Muscle of leg (tissue), 3 donors: ENCODE measurements at regions not wholly inside any gene's neighbourhood (a gene's known extent, or its start where the extent isn't known, plus 50 kb on each side); places are given as distances from the start of the nearest gene placed in this dataset.

Experiments
- DNase-seq: peaks from one replicate; pipeline ENCODE4 v3.0.0; 2013
- H3K27ac ChIP-seq: one replicate; pipeline ENCODE4 v1.5.1; 2013; ENCODE audit warnings: mild to moderate bottlenecking, low read length, control low read depth
- H3K27me3 ChIP-seq: one replicate; pipeline ENCODE4 v1.6.1; 2013; ENCODE audit warnings: low read length; ENCODE audit not compliant: control insufficient read depth, insufficient read depth
- H3K36me3 ChIP-seq: one replicate; pipeline ENCODE4 v1.6.1; 2013; ENCODE audit warnings: low read length; ENCODE audit not compliant: control insufficient read depth, insufficient read depth
- H3K4me1 ChIP-seq: one replicate; pipeline ENCODE4 v1.6.1; 2013; ENCODE audit warnings: low read length; ENCODE audit not compliant: control insufficient read depth, insufficient read depth
- H3K4me3 ChIP-seq: one replicate; pipeline ENCODE4 v1.5.1; 2013; ENCODE audit warnings: low read length, control low read depth
- H3K9me3 ChIP-seq: replicated peaks from 2 replicates; pipeline ENCODE4 v1.6.1; 2013; ENCODE audit warnings: low read depth, low read length; ENCODE audit not compliant: control insufficient read depth
- WGBS: methylation state at CpG from one replicate; pipeline ENCODE4 v1.1.5; 2013; ENCODE audit warnings: missing lambda C conversion rate; ENCODE audit not compliant: insufficient coverage; 5-methylcytosine and 5-hydroxymethylcytosine counted together

GRCh38 chr16:64627288-64627687 lies 494.6 kb downstream of the CDH11 start:
- Histone ChIP-seq H3K4me1 (peaks cover 2% of the 10 kb centered on the region), H3K9me3 (no peaks in the 10 kb centered on the region), H3K4me3 (no peak overlapping the region), H3K27ac (no peak overlapping the region), H3K27me3 (no peaks in the 10 kb centered on the region), H3K36me3 (no peaks in the 10 kb centered on the region)
- 87% methylated on average over 4 of the region's 4 CpGs for WGBS
- DNase-seq, result no peak

- Histone ChIP-seq H3K9me3 (no peaks in the 10 kb centered on the region), H3K4me1 (peaks cover 2% of the 10 kb centered on the region), H3K27ac (no peak overlapping the region), H3K4me3 (no peak overlapping the region), H3K36me3 (no peaks in the 10 kb centered on the region), H3K27me3 (no peaks in the 10 kb centered on the region)
- no peak for DNase-seq
- WGBS, result 90% methylated on average over 2 of the region's 2 CpGs
These were observed 495.1 kb downstream of the CDH11 start for GRCh38 chr16:64626776-64627175.

- Histone ChIP-seq H3K27ac (no peak overlapping the region), H3K4me1 (no peaks in the 10 kb centered on the region), H3K36me3 (no peaks in the 10 kb centered on the region), H3K9me3 (no peaks in the 10 kb centered on the region), H3K27me3 (no peaks in the 10 kb centered on the region), H3K4me3 (no peak overlapping the region)
- peak; percentile 5 for DNase-seq
- WGBS, result 60% methylated on average over 1 of the region's 1 CpG
These were observed 500.2 kb downstream of the CDH11 start for GRCh38 chr16:64621616-64622015.

DNA sequence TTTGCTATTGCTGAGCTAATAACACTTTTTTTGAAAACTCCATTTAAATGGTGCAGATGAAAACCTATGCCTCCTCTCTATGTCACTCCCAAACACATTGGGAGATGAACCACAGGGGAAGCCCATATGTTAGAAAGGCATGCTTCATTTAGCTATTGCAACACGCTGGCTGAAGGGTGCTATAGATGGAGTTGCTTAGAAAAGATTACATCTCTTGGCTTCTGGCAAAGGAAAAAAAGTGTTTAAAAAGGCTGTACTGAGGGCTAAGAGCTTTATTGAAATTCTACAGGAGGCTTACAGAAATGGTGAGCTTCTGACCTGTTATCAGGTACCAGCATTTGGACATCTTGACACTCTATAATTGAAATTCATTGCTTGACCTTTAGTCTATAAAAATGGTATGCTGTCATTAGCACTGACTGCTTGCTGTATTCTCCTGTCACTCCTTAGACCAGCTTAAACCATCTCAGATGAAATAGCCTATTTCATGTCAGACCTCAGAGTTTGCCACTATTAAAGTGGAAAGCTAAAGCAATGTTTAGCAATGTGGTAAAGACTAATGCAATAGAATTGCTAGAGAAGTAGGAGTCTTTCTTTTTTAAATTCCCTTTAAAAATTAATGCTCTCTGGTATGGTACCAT lies 503.9 kb downstream of the CDH11 start:
- DNase-seq, result no peak
- peaks cover 10% of the 10 kb centered on the region for H3K4me1 ChIP-seq
- no peaks in the 10 kb centered on the region for H3K9me3 ChIP-seq
- 57% methylated on average over 1 of the region's 1 CpG for WGBS
- no peak overlapping the region for H3K27ac ChIP-seq
- no peak overlapping the region for H3K4me3 ChIP-seq
- no peaks in the 10 kb centered on the region for H3K36me3 ChIP-seq
- no peaks in the 10 kb centered on the region for H3K27me3 ChIP-seq

GRCh38 chr16:64615630-64616280 lies 506.1 kb downstream of the CDH11 start:
- H3K9me3 ChIP-seq, result no peaks in the 10 kb centered on the region
- H3K36me3 ChIP-seq, result no peaks in the 10 kb centered on the region
- peak; percentile 80 for DNase-seq
- WGBS, result 17% methylated on average over 1 of the region's 6 CpGs
- H3K4me1 ChIP-seq, result peaks cover 10% of the 10 kb centered on the region
- no peaks in the 10 kb centered on the region for H3K27me3 ChIP-seq
- no peak overlapping the region for H3K4me3 ChIP-seq
- H3K27ac ChIP-seq, result no peak overlapping the region

DNA sequence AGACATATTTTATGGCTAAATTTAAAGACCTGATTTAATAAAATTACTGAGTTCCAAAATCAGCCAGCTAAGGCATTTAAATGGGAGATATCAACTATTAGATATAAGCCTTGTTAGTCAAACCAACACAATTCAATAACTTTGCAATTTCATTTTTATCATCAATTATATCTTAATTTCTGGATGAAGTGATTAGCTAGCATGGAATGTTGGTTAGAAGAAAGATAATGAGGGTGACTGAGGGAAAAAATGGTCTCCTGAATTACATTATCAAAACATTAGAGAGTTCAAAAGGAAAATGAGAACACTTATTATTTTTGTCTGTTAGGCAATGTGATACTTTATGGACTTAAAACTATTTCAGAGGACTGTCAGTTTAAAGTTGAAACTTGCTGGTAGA lies 525.7 kb downstream of the CDH11 start:
- H3K27me3 ChIP-seq, result no peaks in the 10 kb centered on the region
- no peaks in the 10 kb centered on the region for H3K36me3 ChIP-seq
- no peak for DNase-seq
- no peaks in the 10 kb centered on the region for H3K4me1 ChIP-seq
- H3K4me3 ChIP-seq, result no peak overlapping the region
- no peaks in the 10 kb centered on the region for H3K9me3 ChIP-seq
- H3K27ac ChIP-seq, result no peak overlapping the region

DNA sequence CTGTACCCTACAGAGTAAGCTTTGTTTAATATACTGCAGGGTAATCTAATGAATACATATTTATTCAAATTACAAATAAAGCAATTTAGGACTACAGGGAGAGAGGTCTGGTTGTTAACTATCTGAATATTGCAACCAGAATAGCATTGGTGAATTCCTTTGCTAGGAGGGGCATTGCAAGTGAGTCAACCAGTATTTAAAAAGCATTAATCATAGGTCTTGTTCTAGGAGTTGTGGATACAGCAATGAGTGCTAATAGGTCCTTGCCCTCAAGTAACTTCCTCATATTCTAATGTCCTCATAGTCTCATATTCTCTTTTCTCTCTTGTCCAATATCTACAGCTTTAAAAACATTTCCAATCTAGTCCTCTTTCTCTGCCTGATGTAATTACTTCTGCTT lies 531.4 kb downstream of the CDH11 start:
- peak; percentile 9 for DNase-seq

DNA sequence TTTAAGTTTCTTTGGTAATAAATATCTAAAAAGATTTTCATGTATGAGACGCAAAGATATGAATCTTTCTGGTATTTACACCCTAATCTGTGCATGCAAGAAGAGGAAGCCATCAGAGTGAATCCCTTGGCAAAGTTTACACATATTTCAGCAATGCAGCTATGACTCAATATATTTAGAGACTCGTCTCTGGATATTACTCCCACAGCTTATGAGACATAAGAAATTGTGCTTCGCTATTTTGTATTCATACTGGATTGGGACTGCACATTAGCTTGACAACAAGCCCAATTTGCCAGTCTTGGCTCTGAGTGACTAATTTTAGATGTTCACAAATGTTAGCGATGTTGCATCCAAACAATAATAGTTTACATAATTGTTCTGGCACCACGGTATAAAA lies 532.0 kb downstream of the CDH11 start:
- Histone ChIP-seq H3K27ac (no peak overlapping the region), H3K27me3 (no peaks in the 10 kb centered on the region), H3K9me3 (no peaks in the 10 kb centered on the region), H3K4me1 (no peaks in the 10 kb centered on the region), H3K36me3 (no peaks in the 10 kb centered on the region), H3K4me3 (no peak overlapping the region)
- no CpG with 5 or more reads among the region's 5 CpGs for WGBS
- peak; percentile 53 for DNase-seq

More for the DNA sequence above, 531.4 kb downstream of the CDH11 start:
- Histone ChIP-seq H3K9me3 (no peaks in the 10 kb centered on the region), H3K27ac (no peak overlapping the region), H3K27me3 (no peaks in the 10 kb centered on the region), H3K4me1 (no peaks in the 10 kb centered on the region), H3K36me3 (no peaks in the 10 kb centered on the region), H3K4me3 (no peak overlapping the region)

DNA sequence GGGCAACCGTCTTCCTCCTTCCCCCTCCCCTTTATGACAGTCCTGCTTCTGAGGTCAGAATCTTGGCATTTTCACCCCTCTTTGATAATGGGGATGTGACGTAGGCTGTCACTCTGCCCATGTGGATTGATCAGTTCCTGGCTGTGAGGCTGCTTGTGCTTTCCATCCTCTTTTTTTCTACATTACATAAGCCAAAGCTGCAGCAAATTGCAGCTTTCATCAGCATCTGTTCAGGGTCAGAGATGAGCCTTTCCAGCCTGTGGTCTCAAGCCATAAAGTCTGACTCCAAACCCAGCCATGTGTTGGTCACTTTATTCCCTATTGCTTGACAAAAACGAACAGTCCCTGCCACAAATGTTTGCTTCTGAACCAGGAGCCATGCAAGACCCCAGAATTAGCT lies 535.1 kb downstream of the CDH11 start:
- no CpG with 5 or more reads among the region's 3 CpGs for WGBS
- H3K27ac ChIP-seq, result no peak overlapping the region
- DNase-seq, result peak; percentile 44

DNA sequence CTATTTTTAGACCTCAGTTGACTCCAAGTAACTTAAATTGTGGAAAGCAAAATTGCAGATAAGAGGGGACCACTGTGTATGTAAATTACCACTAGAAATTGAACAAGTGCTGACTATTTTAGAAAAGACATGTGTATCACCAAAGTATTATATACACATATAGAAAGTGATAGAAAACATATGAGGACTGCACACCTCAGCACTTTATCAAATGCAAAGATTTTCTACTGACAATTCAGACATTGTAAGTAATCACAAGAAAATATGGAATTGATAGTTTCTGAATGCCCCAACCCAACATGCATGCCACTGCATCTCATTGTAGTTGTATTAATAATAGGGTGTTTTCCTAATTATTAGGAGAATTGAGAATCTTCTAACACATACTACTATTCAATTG lies 536.5 kb downstream of the CDH11 start:
- no peaks in the 10 kb centered on the region for H3K27me3 ChIP-seq

More for the DNA sequence above, 535.1 kb downstream of the CDH11 start:
- Histone ChIP-seq H3K4me1 (no peaks in the 10 kb centered on the region), H3K36me3 (no peaks in the 10 kb centered on the region), H3K4me3 (no peak overlapping the region), H3K9me3 (no peaks in the 10 kb centered on the region), H3K27me3 (no peaks in the 10 kb centered on the region)

DNA sequence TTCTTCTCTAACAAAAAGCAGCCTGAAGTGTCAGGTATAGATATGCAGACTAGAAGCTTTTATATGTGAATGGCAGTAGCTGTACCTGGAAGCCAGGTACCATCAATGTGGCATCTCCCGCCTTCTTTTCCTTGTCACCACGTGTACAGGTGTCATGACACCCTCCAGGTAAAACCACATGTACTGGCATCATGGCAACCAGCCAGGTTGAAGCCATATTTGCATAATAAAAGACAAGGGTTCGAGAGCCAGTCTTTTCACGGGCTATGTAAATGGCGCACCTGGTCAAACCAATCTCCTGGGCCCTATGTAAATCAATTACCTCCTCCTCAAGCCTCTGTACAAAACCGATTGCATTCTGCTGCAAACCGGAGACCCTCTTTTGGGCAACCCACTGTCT lies 541.3 kb downstream of the CDH11 start:
- Histone ChIP-seq H3K27me3 (no peaks in the 10 kb centered on the region), H3K4me1 (no peaks in the 10 kb centered on the region), H3K9me3 (no peaks in the 10 kb centered on the region), H3K4me3 (no peak overlapping the region), H3K27ac (no peak overlapping the region), H3K36me3 (no peaks in the 10 kb centered on the region)
- 78% methylated on average over 5 of the region's 7 CpGs for WGBS
- no peak for DNase-seq

More for the DNA sequence above, 536.5 kb downstream of the CDH11 start:
- Histone ChIP-seq H3K36me3 (no peaks in the 10 kb centered on the region), H3K27ac (no peak overlapping the region), H3K4me3 (no peak overlapping the region), H3K9me3 (no peaks in the 10 kb centered on the region), H3K4me1 (no peaks in the 10 kb centered on the region)
- no peak for DNase-seq
